HFF-Myc (cell line): ENCODE measurements at regions not wholly inside any gene's neighbourhood (a gene's known extent, or its start where the extent isn't known, plus 50 kb on each side); places are given as distances from the start of the nearest gene placed in this dataset.
"Not testable (repeated sequence)": the region's sequence is repeated elsewhere in the genome, so short reads cannot be mapped to it uniquely, and the experiment has no call there.

Experiments used
- DNase-seq: peaks from one replicate; pipeline ENCODE4 v3.0.0-alpha.2; 2011; ENCODE audit warnings: low read depth; ENCODE audit errors: extremely low read depth
- H3K4me3 ChIP-seq: replicated peaks from 2 replicates; pipeline ENCODE4 v1.5.1; 2011; ENCODE audit warnings: low read depth, mild to moderate bottlenecking, control low read depth, low read length
- CTCF ChIP-seq: IDR thresholded peaks from 2 replicates; pipeline ENCODE4 v1.5.1; 2012; ENCODE audit warnings: mild to moderate bottlenecking, low read depth, low read length, control low read depth; ENCODE audit errors: missing control alignments

- DNase-seq: no peak
- no peak overlapping the region for H3K4me3 ChIP-seq
- no peak for TF ChIP-seq CTCF
Observed at GRCh38 chr1:193448682-193449461, 262.5 kb upstream of the B3GALT2 start.

GRCh38 chr1:193443886-193444285 lies 257.5 kb upstream of the B3GALT2 start:
- DNase-seq: no peak
- no peak for TF ChIP-seq CTCF
- no peak overlapping the region for H3K4me3 ChIP-seq

- DNase-seq: no peak
- TF ChIP-seq CTCF: no peak
- no peak overlapping the region for H3K4me3 ChIP-seq
Observed at GRCh38 chr1:193438771-193439170, 252.4 kb upstream of the B3GALT2 start.

GRCh38 chr1:193438312-193438711 lies 251.9 kb upstream of the B3GALT2 start:
- TF ChIP-seq CTCF: no peak
- DNase-seq: no peak
- H3K4me3 ChIP-seq: no peak overlapping the region

- no peak for DNase-seq
- no peak overlapping the region for H3K4me3 ChIP-seq
- no peak for TF ChIP-seq CTCF
Observed at GRCh38 chr1:193437785-193438184, 251.4 kb upstream of the B3GALT2 start.

GRCh38 chr1:193437333-193437732 lies 250.9 kb upstream of the B3GALT2 start:
- not testable (repeated sequence) for DNase-seq, H3K4me3 ChIP-seq

- DNase-seq: no peak
- TF ChIP-seq CTCF: no peak
- no peak overlapping the region for H3K4me3 ChIP-seq
Observed at GRCh38 chr1:193435781-193436180, 249.4 kb upstream of the B3GALT2 start.
